ENCODE measurements at regions not wholly inside any gene's neighbourhood (a gene's known extent, or its start where the extent isn't known, plus 50 kb on each side); places are given as distances from the start of the nearest gene placed in this dataset.

GRCh38 chr13:72317346-72318109, 409.9 kb downstream of the MZT1 start (continued):
- TF ChIP-seq REST (IDR thresholded peaks at IDR 0.05; ENCODE audit: low read depth), result no peak
- TF ChIP-seq FOSL1 (IDR thresholded peaks at IDR 0.05; ENCODE audit: low read depth), result no peak

GRCh38 chr13:72316716-72317115, 410.7 kb downstream of the MZT1 start:
- BruUV-seq (replicated peaks), result no TSS peak
- DNase-seq (ENCODE audit: low read depth, low spot score) (no peak), ATAC-seq (no peak)
- Histone ChIP-seq H3K79me2 (ENCODE audit: insufficient read depth, low read length) (no peaks in the 10 kb centered on the region), H3K9ac (ENCODE audit: low read length) (no peak overlapping the region), H4K20me1 (ENCODE audit: insufficient read depth) (no peaks in the 10 kb centered on the region), H3K27me3 (ENCODE audit: insufficient read depth, low read length) (no peaks in the 10 kb centered on the region), H3K4me1 (ENCODE audit: control insufficient read depth in 1 of 2, insufficient read depth in 2 of 2, low read length in 2 of 2) (no peaks in the 10 kb centered on the region), H2AFZ (ENCODE audit: low read depth, low read length, poor library complexity, severe bottlenecking) (no peak overlapping the region), H3K4me3 (replicated peaks in 1 of 2; ENCODE audit: low read depth in 1 of 2, low read length in 2 of 2) (no peak overlapping the region), H3K9me2 (ENCODE audit: insufficient read depth) (no peaks in the 10 kb centered on the region), H3K27ac (ENCODE audit: low read depth, low read length) (no peak overlapping the region), H3K4me2 (ENCODE audit: low read length) (no peak overlapping the region), H3K36me3 (ENCODE audit: control insufficient read depth in 1 of 2, insufficient read depth in 2 of 2, low read length in 2 of 2) (no peaks in the 10 kb centered on the region), H3K9me3 (ENCODE audit: control insufficient read depth in 1 of 2, insufficient read depth in 1 of 2, low read depth in 1 of 2, low read length in 2 of 2) (peaks cover 0 to 4% of the 10 kb centered on the region in 2 experiments; a peak in 1 of 4 replicates)
- RAD21 ChIA-PET (ENCODE audit: low non-redundant PET in 1 of 2, low total read pairs in 2 of 2, uncharacterized antibody in 2 of 2, unreplicated experiment in 2 of 2), result no interaction called here
- POLR2A ChIA-PET, result no interaction called here
- no peak for TF ChIP-seq SRF (IDR thresholded peaks at IDR 0.05; ENCODE audit: low read depth)
- CTCF ChIA-PET, result no interaction called here
- intact Hi-C loops (cut with micrococcal nuclease), result no loop called here

- no peaks in the 10 kb centered on the region for H3K4me1 ChIP-seq (ENCODE audit: control insufficient read depth in 1 of 2, insufficient read depth in 2 of 2, low read length in 2 of 2)
- no peak overlapping the region for H2AFZ ChIP-seq (ENCODE audit: low read depth, low read length, poor library complexity, severe bottlenecking)
- ATAC-seq, result no peak
- ChIA-PET POLR2A (no interaction called here), CTCF (no interaction called here), RAD21 (ENCODE audit: low non-redundant PET in 1 of 2, low total read pairs in 2 of 2, uncharacterized antibody in 2 of 2, unreplicated experiment in 2 of 2) (no interaction called here)
- no peak overlapping the region for H3K4me3 ChIP-seq (replicated peaks in 1 of 2; ENCODE audit: low read depth in 1 of 2, low read length in 2 of 2)
- no peaks in the 10 kb centered on the region for H3K36me3 ChIP-seq (ENCODE audit: control insufficient read depth in 1 of 2, insufficient read depth in 2 of 2, low read length in 2 of 2)
- H3K79me2 ChIP-seq (ENCODE audit: insufficient read depth, low read length), result no peaks in the 10 kb centered on the region
- H3K27ac ChIP-seq (ENCODE audit: low read depth, low read length), result no peak overlapping the region
- no peaks in the 10 kb centered on the region for H3K9me2 ChIP-seq (ENCODE audit: insufficient read depth)
- BruUV-seq (replicated peaks), result no TSS peak
- H3K9me3 ChIP-seq (ENCODE audit: control insufficient read depth in 1 of 2, insufficient read depth in 1 of 2, low read depth in 1 of 2, low read length in 2 of 2), result no peaks in the 10 kb centered on the region
- intact Hi-C loops (cut with micrococcal nuclease), result no loop called here
- DNase-seq (ENCODE audit: low read depth, low spot score), result no peak
- H3K9ac ChIP-seq (ENCODE audit: low read length), result no peak overlapping the region
- TF ChIP-seq FOSL1 (IDR thresholded peaks at IDR 0.05; ENCODE audit: low read depth) (no peak), ZNF274 (IDR thresholded peaks at IDR 0.05; ENCODE audit: low read depth, low read length) (no peak), POLR2AphosphoS5 (IDR thresholded peaks at IDR 0.05; ENCODE audit: low read depth, low read length) (no peak), YY1 (IDR thresholded peaks at IDR 0.05; ENCODE audit: extremely low read depth, insufficient replicate concordance, low read depth, low read length) (no peak), JUND (IDR thresholded peaks at IDR 0.05) (no peak), CBX3 (IDR thresholded peaks at IDR 0.05; ENCODE audit: low read depth) (no peak), MAX (IDR thresholded peaks at IDR 0.05) (no peak), CTCF (IDR thresholded peaks at IDR 0.05 in 2 of 3, conservative IDR thresholded peaks at IDR 0.05 in 1 of 3; ENCODE audit: borderline replicate concordance in 1 of 3, insufficient read depth in 1 of 3, low read depth in 2 of 3, low read length in 2 of 3) (no peak), EZH2 (IDR thresholded peaks at IDR 0.05) (no peak)
- no peaks in the 10 kb centered on the region for H3K27me3 ChIP-seq (ENCODE audit: insufficient read depth, low read length)
- no peak overlapping the region for H3K4me2 ChIP-seq (ENCODE audit: low read length)
- no peaks in the 10 kb centered on the region for H4K20me1 ChIP-seq (ENCODE audit: insufficient read depth)
Observed at GRCh38 chr13:72315312-72315711, 412.1 kb downstream of the MZT1 start.
